H9 (cell line): ENCODE measurements at regions not wholly inside any gene's neighbourhood (a gene's known extent, or its start where the extent isn't known, plus 50 kb on each side); places are given as distances from the start of the nearest gene placed in this dataset.

Experiments used
- DNase-seq: peaks from one replicate; pipeline ENCODE4 v3.0.0-alpha.2; 2017
- H2AFZ ChIP-seq: one replicate; pipeline ENCODE4 v1.6.1; 2013; ENCODE audit warnings: mild to moderate bottlenecking, low read length, control low read depth, moderate library complexity
- H2AK5ac ChIP-seq: 2 replicates; pipeline ENCODE4 v1.6.1; 2013; ENCODE audit warnings: low read length, control low read depth, mixed read lengths; ENCODE audit not compliant: insufficient read length
- H2BK120ac ChIP-seq: one replicate; pipeline ENCODE4 v1.6.1; 2013; ENCODE audit warnings: low read depth, mild to moderate bottlenecking, low read length, control low read depth, inconsistent platforms; ENCODE audit not compliant: poor library complexity, severe bottlenecking
- H2BK12ac ChIP-seq: 2 replicates; pipeline ENCODE4 v1.6.1; 2013; ENCODE audit warnings: low read length, control low read depth, mixed read lengths, low read depth; ENCODE audit not compliant: insufficient read length
- H2BK15ac ChIP-seq: 2 replicates; pipeline ENCODE4 v1.6.1; 2013; ENCODE audit warnings: low read depth, low read length, control low read depth
- H2BK20ac ChIP-seq: one replicate; pipeline ENCODE4 v1.6.1; 2013; ENCODE audit warnings: low read depth, mild to moderate bottlenecking, low read length, control low read depth, inconsistent platforms; ENCODE audit not compliant: poor library complexity, severe bottlenecking
- H2BK5ac ChIP-seq: 2 replicates; pipeline ENCODE4 v1.6.1; 2013; ENCODE audit warnings: low read length, control low read depth, mixed read lengths; ENCODE audit not compliant: insufficient read length
- H3K14ac ChIP-seq: 2 replicates; pipeline ENCODE4 v1.6.1; 2013; ENCODE audit warnings: low read length, control low read depth; ENCODE audit not compliant: insufficient read depth
- H3K18ac ChIP-seq: 2 replicates; pipeline ENCODE4 v1.6.1; 2013; ENCODE audit warnings: low read depth, mild to moderate bottlenecking, mixed read lengths, low read length, control low read depth; ENCODE audit not compliant: insufficient read length
- H3K23ac ChIP-seq: 2 replicates; pipeline ENCODE4 v1.6.1; 2013; ENCODE audit warnings: low read length, control low read depth, mixed read lengths, low read depth; ENCODE audit not compliant: insufficient read length
- H3K23me2 ChIP-seq: 2 replicates; pipeline ENCODE4 v1.6.1; 2013; ENCODE audit warnings: low read depth, mild to moderate bottlenecking, mixed read lengths, low read length, control low read depth; ENCODE audit not compliant: insufficient read length, poor library complexity, severe bottlenecking
- H3K27ac ChIP-seq: 2 replicates; pipeline ENCODE4 v1.5.1; 2013; ENCODE audit warnings: low read length, control low read depth, mixed read lengths, low read depth; ENCODE audit not compliant: insufficient read length
- H3K27me3 ChIP-seq: 2 replicates; pipeline ENCODE4 v1.6.1; 2013; ENCODE audit warnings: low read length, control low read depth, inconsistent platforms; ENCODE audit not compliant: insufficient read depth
- H3K4ac ChIP-seq: 2 replicates; pipeline ENCODE4 v1.6.1; 2013; ENCODE audit warnings: low read depth, mild to moderate bottlenecking, control low read depth, inconsistent platforms, low read length, moderate library complexity
- H3K4me1 ChIP-seq: 2 replicates; pipeline ENCODE4 v1.6.1; 2013; ENCODE audit warnings: low read length, control low read depth, inconsistent platforms; ENCODE audit not compliant: insufficient read depth
- H3K4me2 ChIP-seq: 2 replicates; pipeline ENCODE4 v1.6.1; 2013; ENCODE audit warnings: low read length, control low read depth, mixed read lengths; ENCODE audit not compliant: insufficient read length, insufficient read depth
- H3K56ac ChIP-seq: 2 replicates; pipeline ENCODE4 v1.6.1; 2013; ENCODE audit warnings: low read depth, mild to moderate bottlenecking, mixed read lengths, low read length, control low read depth; ENCODE audit not compliant: insufficient read length
- H3K79me1 ChIP-seq: 2 replicates; pipeline ENCODE4 v1.6.1; 2013; ENCODE audit warnings: low read depth, mild to moderate bottlenecking, moderate library complexity, low read length, control low read depth, inconsistent platforms; ENCODE audit not compliant: insufficient read depth, poor library complexity, severe bottlenecking
- H3K79me2 ChIP-seq: 2 replicates; pipeline ENCODE4 v1.6.1; 2013; ENCODE audit warnings: low read length, control low read depth, inconsistent platforms; ENCODE audit not compliant: insufficient read depth
- H3K9ac ChIP-seq: 2 replicates; pipeline ENCODE4 v1.6.1; 2013; ENCODE audit warnings: low read length, control low read depth, mixed read lengths; ENCODE audit not compliant: insufficient read length; ENCODE audit errors: extremely low read depth
- H3K9me3 ChIP-seq: one replicate; pipeline ENCODE4 v1.6.1; 2013; ENCODE audit warnings: low read depth, low read length, inconsistent platforms; ENCODE audit not compliant: control insufficient read depth
- H3T11ph ChIP-seq: one replicate; pipeline ENCODE4 v1.6.1; 2013; ENCODE audit warnings: mild to moderate bottlenecking, low read length, control low read depth, inconsistent platforms
- H4K20me1 ChIP-seq: one replicate; pipeline ENCODE4 v1.6.1; 2013; ENCODE audit not compliant: control insufficient read depth, insufficient read length, insufficient read depth
- H4K5ac ChIP-seq: 2 replicates; pipeline ENCODE4 v1.6.1; 2013; ENCODE audit warnings: low read depth, mild to moderate bottlenecking, mixed read lengths, low read length, control low read depth; ENCODE audit not compliant: insufficient read length
- H4K8ac ChIP-seq: replicated peaks from 2 replicates; pipeline ENCODE4 v1.6.1; 2013; ENCODE audit warnings: low read length, control low read depth, mixed read lengths, low read depth; ENCODE audit not compliant: insufficient read length
- H4K91ac ChIP-seq: 2 replicates; pipeline ENCODE4 v1.6.1; 2013; ENCODE audit warnings: low read depth, mild to moderate bottlenecking, moderate library complexity, mixed read lengths, low read length, control low read depth; ENCODE audit not compliant: insufficient read length
- H3K27ac Mint-ChIP-seq, 3 experiments: 2 replicates in 2 of 3; 3 replicates in 1 of 3; pipeline ENCODE4 v1.8.0; 2020 to 2021; ENCODE audit warnings: mixed read lengths in 3 of 3, mild to moderate bottlenecking in 1 of 3, moderate library complexity in 1 of 3
- H3K27me3 Mint-ChIP-seq: 2 replicates; pipeline ENCODE4 v1.8.0; 2021; ENCODE audit warnings: low read depth, mild to moderate bottlenecking, moderate library complexity, mixed read lengths
- H3K36me3 Mint-ChIP-seq, 3 experiments: 2 replicates in 2 of 3; 3 replicates in 1 of 3; pipeline ENCODE4 v1.8.0; 2020 to 2021; ENCODE audit warnings: low read depth in 3 of 3, mixed read lengths in 3 of 3; ENCODE audit not compliant: insufficient read depth in 1 of 3
- H3K4me1 Mint-ChIP-seq, 2 experiments: 2 replicates each; pipeline ENCODE4 v1.8.0; 2020; ENCODE audit warnings: mixed read lengths in 2 of 2
- H3K4me3 Mint-ChIP-seq, 2 experiments: 2 replicates in 1 of 2; 3 replicates in 1 of 2; pipeline ENCODE4 v1.8.0; 2020 to 2021; ENCODE audit warnings: mild to moderate bottlenecking in 2 of 2, mixed read lengths in 2 of 2, moderate library complexity in 1 of 2
- H3K9me3 Mint-ChIP-seq, 2 experiments: 2 replicates in 1 of 2; 3 replicates in 1 of 2; pipeline ENCODE4 v1.8.0; 2020; ENCODE audit warnings: mild to moderate bottlenecking in 2 of 2, mixed read lengths in 2 of 2, moderate library complexity in 1 of 2
- WGBS: extraction: QIAGEN DNeasy Blood & Tissue Kit; methylation state at CpG from one replicate; pipeline ENCODE4 v1.1.7; 2013; ENCODE audit warnings: missing lambda C conversion rate, low lambda C conversion rate, mixed read lengths; ENCODE audit not compliant: insufficient read length; ENCODE audit errors: extremely low coverage; 5-methylcytosine and 5-hydroxymethylcytosine counted together
- TF ChIP-seq, protein P1 (sequence below): fragments of 200-600 bp; sonication (generic); conservative IDR thresholded peaks from 3 replicates; pipeline ENCODE4 v1.8.0; 2021; ENCODE audit warnings: antibody characterized with exemption, mild to moderate bottlenecking

DNA sequence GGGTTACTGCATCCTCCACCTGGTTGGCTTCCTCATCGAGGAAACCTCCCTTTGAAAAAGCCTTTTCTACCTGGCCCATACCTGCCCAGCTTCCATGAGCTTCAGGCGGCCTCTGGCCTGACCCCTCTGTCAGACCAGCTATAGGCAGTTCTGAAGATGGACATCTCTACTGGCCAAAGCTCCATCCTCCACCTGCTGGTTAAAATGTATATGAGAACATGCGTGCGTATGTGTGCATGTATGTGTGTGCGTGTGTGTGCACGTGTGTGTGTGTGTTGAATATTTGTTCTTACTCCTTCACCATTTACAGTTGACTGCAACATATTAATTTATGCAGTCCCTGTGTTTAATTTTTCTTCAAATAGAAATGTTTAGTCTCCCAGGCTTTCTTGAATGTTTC lies 642.4 kb upstream of the RAB6C start:
- no peaks in the 10 kb centered on the region for H3K4me1 ChIP-seq

More for the DNA sequence above, 642.4 kb upstream of the RAB6C start:
- Mint-ChIP-seq H3K4me1 (peaks cover 2 to 4% of the 10 kb centered on the region in 2 experiments; a peak in 2 of 4 replicates), H3K27me3 (no peaks in the 10 kb centered on the region), H3K9me3 (peaks cover 8 to 10% of the 10 kb centered on the region in 2 experiments), H3K4me3 (no peak overlapping the region), H3K27ac (no peak overlapping the region), H3K36me3 (peaks cover 0 to 4% (median 0%) of the 10 kb centered on the region in 3 experiments; a peak in 4 of 7 replicates)
- no peak for DNase-seq
- Histone ChIP-seq H2AK5ac (no peak overlapping the region), H2BK12ac (no peak overlapping the region), H4K8ac (no peak overlapping the region), H3K4me2 (no peak overlapping the region), H2BK5ac (no peak overlapping the region), H3K79me2 (no peaks in the 10 kb centered on the region), H2BK15ac (no peak overlapping the region), H3K27me3 (no peaks in the 10 kb centered on the region), H3K14ac (no peak overlapping the region), H2BK20ac (no peak overlapping the region), H2BK120ac (no peak overlapping the region), H3K23ac (no peak overlapping the region), H3K9me3 (no peaks in the 10 kb centered on the region), H3K18ac (no peak overlapping the region), H3K9ac (no peak overlapping the region), H3K56ac (no peak overlapping the region), H3K4ac (no peak overlapping the region), H4K5ac (no peak overlapping the region), H3K27ac (no peak overlapping the region), H3K23me2 (no peaks in the 10 kb centered on the region), H3T11ph (no peak overlapping the region), H2AFZ (no peak overlapping the region), H4K20me1 (no peaks in the 10 kb centered on the region), H3K79me1 (no peaks in the 10 kb centered on the region), H4K91ac (no peak overlapping the region)
- TF ChIP-seq, protein P1, sequence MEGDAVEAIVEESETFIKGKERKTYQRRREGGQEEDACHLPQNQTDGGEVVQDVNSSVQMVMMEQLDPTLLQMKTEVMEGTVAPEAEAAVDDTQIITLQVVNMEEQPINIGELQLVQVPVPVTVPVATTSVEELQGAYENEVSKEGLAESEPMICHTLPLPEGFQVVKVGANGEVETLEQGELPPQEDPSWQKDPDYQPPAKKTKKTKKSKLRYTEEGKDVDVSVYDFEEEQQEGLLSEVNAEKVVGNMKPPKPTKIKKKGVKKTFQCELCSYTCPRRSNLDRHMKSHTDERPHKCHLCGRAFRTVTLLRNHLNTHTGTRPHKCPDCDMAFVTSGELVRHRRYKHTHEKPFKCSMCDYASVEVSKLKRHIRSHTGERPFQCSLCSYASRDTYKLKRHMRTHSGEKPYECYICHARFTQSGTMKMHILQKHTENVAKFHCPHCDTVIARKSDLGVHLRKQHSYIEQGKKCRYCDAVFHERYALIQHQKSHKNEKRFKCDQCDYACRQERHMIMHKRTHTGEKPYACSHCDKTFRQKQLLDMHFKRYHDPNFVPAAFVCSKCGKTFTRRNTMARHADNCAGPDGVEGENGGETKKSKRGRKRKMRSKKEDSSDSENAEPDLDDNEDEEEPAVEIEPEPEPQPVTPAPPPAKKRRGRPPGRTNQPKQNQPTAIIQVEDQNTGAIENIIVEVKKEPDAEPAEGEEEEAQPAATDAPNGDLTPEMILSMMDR = no peak
- WGBS = no CpG with 5 or more reads among the region's 6 CpGs
